Left hindlimb (tissue), 1 donor: ENCODE measurements at regions not wholly inside any gene's neighbourhood (a gene's known extent, or its start where the extent isn't known, plus 50 kb on each side); places are given as distances from the start of the nearest gene placed in this dataset.

Experiments used
- DNase-seq: peaks from one replicate; pipeline ENCODE4 v3.0.0-alpha.2; 2018

DNA sequence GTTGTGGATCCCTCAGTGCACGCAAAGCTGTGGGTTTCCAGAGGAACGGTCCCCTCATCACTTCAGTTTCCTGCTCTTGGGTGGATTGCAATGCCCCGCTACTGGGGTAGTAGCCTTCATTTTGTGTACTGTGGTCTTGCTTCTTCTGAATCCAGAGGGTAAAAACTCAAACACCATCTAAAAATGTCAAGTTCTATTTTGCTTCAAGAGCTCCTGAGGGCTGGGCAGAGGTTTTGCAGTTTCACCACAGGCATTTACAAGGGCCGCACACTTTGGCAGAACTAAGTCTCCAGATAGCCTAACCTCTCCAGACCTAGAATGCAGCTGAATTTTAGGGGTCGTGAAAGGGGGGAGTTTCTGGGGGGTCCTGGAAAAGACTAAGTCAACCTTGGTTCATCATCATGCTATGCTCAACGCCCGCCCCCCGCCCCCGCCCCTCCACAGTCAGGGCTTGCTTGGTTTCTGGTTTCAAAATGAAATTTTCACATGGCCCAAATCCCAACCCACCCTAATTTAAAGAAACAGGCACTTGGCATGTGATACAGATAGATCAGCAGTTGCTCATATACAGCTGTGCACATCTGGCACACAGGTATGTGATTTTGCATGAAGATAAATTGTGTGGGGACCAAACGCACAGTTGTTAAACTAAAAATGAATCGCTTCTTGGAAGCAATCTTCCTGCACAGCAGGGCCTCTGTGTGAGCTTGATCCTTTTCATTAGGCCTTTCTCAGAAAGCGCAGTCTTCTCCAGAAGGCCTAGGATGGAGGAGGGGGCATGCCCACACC, 329.6 kb downstream of the OSR1 start:
- DNase-seq, result peak; percentile 66

DNA sequence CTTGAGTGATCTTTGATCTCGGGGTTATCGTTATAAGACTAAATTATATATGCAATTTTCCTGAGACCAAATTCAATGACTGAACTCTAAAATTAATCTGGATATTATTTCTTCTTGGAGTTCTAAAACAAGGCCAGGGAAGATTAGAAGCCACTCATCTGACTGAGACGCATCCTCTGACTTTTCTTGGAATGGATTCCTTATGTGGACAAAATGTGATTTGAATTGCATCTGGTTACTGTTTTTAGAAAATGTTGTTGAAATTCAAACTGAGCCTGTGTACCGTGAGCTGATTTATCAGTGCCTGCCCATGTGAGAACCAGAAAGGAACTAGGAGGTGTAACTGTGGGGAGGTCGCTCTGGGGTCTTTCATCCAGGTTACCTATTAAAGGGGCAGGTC, 330.8 kb downstream of the OSR1 start:
- no peak for DNase-seq

DNA sequence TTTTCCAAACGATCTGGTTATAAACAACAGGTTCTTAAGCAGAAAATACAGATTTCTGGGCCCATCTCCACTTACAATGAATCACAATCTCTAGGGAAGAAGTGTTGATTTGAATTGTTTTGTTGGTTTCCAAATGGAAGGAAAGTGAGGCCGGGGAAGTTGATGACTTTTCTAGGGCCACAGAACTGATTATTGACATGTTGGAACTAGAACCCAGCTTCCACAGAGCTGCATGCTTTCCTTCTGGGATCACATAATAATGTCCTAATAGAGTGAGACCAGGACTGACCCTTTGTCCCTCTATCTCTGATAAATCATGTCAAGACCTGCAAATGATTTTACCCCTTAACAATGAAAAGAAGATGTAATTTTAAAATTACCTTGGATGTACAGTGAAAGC, 332.2 kb downstream of the OSR1 start:
- DNase-seq, result no peak

DNA sequence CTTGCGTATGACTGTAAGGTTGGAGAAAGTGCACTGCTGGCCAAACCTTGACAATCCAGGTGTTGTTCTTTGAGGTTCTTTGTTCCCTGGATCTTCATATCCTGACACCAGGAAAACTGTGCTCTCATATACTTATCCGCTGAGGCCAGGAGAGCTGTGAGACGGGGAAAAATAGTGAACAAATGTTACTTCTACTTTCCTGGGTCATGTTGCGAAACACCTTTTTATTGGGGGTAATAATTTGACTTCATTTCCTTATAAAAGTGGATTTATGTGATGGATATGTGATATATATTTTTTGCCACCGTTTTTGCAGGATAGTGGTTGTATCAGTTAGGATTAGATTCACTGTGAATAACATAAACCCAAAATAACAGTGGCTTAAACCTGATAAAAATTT, 336.1 kb downstream of the OSR1 start:
- DNase-seq, result no peak

DNA sequence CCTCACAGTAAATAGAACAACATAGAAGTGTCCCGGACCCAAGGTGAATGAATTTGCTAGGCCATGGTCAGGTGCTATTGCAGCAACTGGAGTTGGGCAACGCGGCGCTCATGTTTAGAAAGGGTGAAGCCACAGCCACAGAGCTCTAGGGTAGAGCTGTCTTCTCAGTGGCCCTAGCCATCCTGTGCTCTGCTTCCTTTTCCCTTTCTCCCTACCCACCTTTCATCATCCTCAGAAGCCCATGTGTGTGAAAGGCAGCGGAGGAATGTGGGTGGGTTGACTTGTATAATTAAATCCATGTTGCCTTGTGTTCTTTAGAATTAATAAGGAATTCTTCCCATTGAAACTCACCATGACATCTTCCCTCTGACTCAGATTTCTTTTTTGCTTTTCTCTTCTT, 336.7 kb downstream of the OSR1 start:
- no peak for DNase-seq

DNA sequence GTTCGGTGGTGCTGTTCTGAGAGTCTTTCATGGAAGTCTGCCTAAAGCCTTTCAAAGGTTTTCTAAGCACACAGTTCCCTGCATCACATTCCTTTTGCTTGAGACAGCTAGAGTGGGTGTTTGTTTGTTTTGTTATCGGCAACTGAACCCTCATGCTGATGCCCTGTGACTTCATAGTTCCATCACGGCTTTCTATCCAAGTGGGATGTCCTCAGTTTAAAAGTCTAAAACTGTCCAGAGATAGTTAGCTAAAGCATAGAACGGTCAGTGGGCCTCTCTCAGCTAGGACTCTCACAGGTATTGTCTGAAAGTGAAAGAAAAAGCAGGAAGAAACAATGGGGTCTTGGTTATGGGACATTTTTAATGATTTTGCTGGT, 337.3 kb downstream of the OSR1 start:
- no peak for DNase-seq

DNA sequence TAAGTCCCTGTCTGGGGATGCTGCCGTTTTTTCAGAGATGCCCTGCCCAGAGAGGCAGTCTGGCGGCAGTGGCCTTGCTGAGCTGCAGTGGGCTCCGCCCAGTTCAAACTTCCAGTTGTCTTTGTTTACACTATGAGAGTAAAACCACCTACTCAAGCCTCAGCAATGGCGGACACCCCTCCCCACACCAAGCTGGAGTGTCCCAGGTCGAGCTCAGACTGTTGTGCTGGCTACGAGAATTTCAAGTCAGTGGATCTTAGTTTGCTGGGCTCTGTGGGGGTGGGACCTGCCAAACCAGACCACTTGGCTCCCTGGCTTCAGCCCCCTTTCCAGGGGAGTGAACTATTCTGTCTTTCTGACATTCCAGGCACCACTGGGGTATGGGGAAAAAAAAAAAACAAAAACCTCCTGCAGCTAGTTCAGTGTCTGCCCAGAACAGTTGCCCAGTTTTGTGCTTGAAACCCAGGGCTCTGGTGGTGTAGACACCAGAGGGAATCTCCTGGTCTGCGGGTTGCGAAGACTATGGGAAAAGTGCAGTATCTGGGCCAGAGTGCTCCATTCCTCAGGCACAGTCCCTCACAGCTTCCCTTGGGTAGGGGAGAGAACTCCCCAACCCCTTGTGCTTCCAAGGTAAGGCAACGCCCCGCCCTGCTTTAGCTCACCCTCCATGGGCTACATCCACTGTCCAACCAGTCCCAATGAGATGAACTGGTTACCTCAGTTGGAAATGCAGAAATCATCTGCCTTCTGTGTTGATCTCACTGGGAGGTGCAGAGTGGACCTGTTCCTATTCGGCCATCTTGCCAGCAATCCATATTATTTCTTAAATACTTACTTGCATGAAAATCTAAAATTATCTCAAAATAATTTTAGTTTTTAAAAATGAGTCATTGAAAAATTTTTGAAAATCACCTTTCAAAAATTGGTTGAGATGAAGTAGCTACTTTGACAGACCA, 338.0 kb downstream of the OSR1 start:
- DNase-seq, result no peak

DNA sequence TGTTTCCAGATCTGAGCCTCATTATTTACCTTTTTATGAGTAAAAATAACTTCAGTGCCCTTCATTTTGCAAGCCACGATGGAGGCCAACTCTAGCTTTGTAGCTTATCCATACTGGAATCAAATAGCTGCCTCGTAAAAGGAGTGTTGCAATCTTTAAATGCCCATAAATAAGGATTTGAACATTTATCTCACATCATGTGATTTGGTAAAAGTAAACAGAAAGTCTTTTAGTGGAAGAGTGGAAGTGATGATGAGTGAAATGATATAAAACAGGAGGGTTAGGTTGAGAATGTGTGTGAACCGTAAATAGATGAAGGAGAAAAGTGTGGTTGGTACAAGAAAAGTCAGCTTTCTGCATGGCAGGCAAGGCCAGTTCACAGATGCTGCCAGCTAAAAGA, 348.9 kb downstream of the OSR1 start:
- DNase-seq, result no peak

DNA sequence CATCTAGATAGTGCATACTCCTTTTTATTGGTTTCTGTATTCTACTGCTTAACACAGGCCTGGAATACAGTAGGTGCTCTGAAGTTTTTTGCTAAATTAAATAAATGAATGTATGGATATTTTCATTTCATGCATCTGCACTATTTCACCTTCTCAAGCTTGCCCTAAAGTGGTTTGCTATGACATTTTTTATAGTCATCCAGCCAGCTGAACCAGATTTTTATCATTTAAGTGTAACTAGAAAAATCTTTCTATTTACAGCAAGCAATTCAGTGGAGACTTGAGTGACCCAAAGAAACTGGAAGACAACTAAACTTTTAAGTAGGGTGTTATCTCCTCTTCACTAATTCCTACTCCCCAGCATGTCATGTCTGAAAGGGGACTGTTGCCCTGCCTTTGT, 354.9 kb downstream of the OSR1 start:
- DNase-seq, result no peak

DNA sequence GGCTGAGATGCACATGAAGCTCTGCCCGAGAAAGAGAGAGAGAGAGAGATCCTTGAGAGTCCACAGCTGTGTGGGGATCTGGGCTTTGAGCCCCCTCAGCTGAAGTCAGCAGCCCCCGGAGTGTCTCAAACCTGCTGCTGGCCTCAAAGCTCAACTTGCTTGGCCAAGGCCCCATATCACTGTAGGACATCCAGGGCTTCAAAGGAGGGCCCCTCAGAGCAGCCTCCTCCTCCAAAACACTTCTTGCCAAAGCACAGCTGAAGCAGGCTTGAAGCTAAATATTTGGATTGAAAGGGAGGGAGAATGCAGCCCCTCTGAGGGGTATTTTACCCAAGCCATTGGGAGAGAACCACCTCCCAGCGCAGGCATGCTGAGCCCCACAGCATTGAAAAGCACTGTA, 357.6 kb downstream of the OSR1 start:
- DNase-seq, result no peak

DNA sequence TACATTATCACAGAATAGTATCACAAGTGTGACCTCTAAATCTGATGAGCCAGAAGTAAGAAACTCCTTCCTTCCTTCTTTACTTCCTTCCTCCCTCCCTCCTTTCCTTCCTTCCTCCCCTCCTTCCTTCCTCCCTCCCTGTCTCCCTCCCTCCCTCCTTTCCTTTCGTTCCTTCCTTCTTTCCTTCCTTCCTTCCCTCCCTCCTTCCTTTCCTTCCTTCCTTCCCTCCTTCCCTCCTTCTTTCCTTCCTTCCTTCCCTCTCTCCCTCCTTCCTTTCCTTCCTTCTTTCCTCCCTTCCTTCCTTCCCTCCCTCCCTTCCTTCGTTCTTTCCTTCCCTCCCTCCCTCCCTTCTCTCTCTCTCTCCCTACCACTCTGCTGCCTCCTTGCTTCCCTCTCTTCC, 359.2 kb downstream of the OSR1 start:
- no peak for DNase-seq

DNA sequence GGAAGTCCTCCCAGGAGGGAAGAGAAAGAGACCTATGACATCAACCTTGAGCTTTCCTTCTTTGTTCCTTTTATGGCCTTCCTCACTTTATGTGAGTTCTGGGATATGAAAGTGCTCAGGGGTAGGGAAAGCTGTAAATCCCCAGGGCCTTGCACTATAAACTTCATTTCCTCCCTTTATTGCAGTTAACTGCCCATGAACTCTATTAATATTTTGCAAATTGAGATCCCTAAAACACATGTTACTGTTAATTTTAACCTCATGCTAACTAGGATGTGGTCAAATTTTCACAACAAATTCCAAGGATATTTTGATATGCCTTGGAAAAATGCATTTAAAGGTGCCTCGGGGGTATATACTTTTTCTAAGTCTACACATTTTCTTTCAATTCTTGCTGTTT, 359.9 kb downstream of the OSR1 start:
- no peak for DNase-seq

DNA sequence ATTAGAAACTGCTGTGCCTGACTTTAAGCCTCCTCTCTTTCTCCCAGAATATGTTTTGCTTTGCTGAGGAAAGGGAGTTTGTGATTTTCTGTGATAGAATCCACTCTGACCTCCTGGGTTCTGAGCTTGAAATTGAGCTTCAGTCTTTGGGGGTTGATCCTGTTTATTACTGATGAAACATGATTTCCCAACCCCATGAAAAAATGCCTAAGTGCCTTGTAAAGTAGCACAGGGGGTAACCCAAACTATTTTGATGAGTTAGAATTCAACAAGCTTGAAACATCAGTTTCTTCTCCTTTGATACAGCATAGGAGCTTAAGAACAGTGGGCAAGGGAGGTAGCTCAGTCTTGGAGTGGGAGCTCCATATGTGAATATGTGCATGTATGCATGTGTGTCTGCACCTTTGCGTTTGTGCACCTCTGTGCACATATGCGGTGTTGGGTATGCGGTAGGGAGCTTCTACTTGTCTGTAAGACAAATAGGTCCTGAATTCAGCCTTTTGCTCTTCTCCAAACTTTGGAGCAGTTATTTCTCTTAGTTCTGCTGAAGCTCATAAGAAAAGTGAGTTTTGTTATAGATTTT, 364.6 kb downstream of the OSR1 start:
- DNase-seq, result no peak

DNA sequence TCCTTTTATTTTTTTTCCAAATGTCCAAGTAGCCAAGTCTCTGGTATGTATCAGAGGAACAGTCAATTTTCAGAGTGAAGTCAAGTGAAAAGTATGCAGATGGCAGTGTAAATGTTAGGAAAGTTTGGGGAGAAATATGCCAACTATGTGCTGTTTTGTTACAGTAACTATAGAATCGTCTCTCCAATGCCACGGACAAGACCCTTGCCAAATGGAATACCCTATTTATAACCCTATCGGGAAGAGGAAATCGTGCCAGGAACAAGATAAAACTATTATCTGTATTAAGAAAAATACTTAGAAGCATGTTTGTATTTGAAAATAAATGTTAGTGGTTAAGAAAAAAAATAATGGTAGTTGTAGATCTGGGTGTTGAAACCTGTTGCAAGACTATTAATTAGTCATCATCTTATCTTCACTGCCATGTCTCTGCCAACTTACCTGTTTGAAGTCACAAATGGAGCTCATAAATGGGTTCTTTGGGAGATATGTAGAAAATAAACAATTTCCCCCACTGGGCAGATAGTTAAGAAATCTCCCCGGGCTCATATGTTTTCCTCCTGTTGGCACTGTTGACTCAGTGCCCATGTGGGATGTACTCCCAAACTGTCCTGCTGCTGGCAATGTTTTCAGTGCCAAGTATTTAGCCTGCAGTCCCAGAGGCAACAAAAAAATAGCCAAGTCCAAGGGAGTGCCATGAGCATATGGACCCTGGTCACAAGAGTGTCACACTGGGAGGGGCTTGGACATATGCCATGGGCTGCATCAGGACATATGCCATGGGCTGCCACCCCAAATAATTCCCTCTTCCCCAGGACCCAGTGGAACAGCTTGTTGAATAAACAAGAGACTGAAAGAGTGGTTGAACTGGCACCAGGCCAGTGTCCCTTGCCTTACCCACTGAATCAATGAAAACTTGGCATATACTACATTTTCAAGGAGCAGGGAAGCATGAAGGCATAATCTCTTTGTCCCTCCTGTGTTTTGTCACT, 366.9 kb downstream of the OSR1 start:
- DNase-seq, result peak; percentile 44

DNA sequence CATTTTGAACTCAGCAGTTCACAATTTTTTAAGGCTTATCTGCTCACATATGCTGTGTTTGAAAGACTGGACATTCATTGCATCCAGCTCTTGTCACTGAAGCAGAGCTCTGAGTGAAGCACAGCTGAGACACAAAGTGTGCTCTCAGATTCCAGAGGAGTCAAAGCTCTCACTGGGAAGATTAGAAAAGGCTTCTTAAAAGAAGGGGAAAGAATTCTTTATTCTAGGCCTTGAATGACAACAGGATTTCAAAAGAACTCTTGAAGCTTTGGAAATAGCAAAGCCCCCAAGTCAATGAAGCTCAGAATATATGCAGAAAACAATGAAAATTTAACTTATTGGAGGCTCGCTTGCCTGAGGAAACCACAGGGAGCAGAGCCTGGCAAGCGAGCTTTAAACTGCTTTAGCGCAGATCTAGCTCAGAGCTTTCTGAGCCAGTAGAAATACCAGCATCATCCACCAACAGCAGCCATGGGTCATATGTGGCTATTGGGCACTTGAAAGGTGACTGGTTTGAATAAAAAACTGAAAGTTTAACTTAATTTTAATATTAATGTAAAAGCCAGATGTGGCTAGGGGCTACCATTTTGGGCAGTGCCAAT, 369.7 kb downstream of the OSR1 start:
- no peak for DNase-seq

DNA sequence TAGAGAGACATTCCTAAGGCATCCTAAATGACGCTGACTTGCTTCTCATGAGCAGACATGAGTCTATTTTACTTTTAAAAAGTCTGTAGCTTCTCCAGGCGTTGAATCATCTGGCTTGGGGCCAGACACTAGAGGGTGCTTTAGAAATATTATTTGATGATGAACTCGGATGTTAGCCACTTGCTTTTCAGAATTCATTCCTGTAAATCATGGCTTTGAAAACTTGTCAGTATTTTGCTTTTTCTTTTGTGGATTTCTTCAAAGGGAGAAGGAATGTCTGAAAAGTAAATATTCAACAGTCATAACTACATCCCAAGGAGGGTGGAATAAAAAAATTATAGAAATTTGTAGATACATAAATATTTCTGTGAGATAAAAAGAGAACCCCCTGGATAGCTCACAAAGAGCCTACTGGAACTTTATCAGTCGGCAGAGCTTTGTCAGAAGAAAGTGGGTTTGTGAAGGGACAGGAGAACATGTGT, 370.8 kb downstream of the OSR1 start:
- DNase-seq, result peak; percentile 48

DNA sequence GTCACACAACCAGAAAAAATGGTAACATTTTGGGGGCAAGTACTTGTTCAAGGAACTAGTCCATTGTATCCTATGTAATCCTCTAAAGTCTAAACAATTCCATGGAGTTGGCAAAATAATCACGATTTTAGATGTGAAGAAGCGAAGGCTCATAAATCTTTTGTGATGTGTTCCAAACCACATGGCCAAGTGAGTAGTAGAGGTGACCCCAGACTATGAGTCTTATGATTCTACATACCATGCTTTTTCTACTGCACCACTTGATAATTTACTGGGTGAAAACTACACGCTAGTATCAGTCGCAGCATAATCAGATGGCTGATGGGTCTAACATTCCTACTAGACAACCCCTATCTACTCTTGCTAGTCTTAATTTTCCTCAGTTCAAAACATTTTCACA, 371.4 kb downstream of the OSR1 start:
- DNase-seq, result no peak

DNA sequence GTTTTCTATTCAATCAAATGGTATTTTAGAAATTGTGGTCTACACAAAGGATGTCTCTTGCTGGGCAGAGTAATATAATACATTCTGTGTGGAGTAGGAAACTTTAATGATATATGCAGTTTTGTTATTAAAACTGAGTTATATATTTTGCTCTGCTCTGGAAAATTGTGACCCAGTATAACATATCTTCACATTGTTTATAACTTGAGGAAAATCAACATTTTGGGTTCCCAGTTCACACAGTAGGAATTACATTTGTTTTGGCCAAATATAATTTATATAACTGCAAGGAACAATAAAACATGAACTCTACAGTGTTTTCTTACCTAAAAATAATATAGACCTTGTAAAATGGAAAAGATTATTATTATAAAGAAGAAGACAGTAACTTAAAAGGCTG, 372.4 kb downstream of the OSR1 start:
- DNase-seq, result no peak

DNA sequence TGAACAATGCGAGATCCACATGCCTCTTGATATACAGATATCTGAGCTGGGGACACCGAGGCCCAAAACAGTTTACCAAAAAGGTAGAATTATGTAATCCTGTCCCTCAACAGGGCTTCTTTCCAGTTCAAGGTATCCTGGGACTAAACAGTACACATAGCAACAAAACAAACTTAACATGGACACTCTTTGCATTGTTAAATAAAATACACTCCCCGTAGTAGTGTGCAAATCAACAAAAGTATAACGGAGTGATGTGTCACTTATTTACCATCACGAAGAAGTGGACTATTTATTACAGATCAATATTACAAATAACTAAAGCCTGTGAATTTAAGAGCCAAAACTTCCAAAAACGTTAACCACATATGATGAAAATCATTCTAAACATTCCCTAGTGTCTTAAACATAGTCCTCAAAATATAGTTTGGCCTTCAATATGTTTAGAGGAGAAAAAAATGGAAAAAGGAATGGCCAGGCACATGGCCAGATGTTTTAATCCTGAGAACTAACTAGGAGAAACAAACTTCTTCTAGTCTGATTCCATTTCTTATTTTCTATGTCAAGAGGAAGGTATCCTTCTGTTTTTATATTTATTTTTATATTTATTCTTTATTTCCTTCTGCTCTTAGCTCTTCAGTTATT, 377.5 kb downstream of the OSR1 start:
- no peak for DNase-seq

DNA sequence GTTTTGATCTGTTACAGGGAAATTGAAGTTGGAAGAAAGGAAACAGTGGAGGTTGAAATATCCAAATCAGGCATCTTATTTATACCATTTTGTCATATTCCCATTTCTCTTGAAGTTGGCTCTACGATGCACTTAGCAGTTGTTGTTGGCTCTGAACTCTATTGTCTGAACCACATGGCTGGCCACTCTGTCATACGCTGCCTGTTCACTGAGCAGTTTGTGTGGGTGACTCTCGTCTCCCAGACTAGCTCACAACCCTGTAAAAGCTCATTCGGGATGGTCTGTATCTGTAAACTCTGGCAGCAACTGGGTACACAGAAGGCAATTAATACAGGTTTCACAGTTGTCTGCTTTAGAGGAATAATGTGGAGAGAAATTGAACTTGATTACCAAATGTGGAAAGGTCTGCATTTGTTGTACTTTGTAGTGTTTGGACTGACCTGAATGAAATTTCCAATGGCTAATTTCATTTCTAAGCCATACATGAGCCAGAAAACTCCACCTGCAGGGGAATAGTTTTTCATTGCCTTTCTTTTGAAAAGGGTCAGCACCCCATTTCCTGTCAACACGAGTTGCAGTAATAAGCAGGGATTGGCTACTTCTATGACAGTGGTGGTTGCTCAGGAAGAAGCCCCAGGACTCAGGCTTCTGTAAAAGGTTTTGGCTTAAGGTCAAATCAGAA, 378.2 kb downstream of the OSR1 start:
- no peak for DNase-seq

DNA sequence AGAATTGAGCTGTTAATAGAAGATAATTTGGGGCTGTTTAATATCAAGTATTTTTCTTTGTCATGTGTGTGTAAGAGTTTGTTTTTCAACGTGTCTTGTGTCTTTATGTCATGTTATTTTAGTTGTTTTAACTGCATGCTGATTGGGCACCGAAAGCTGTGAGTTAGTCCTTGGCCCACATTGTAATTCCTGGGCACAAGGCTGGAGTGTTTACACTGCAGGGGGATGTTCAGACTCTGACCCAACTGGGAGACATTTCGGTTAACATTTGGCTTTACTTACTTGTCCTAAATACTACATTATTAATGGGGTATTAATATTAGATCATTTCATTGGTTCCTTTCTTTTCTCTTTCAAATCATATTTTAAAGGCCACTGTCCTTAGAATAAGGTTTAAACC, 381.0 kb downstream of the OSR1 start:
- DNase-seq, result no peak
